Neuronal stem cell (in vitro differentiated cells): ENCODE measurements at regions not wholly inside any gene's neighbourhood (a gene's known extent, or its start where the extent isn't known, plus 50 kb on each side); places are given as distances from the start of the nearest gene placed in this dataset.

ENCODE experiments used
- DNase-seq: peaks from one replicate; pipeline ENCODE4 v3.0.0-alpha.2; 2013; ENCODE audit warnings: low spot score
- H2AFZ ChIP-seq: one replicate; pipeline ENCODE4 v1.6.1; 2013; ENCODE audit warnings: mild to moderate bottlenecking, low read length, inconsistent platforms
- H2AK5ac ChIP-seq: 2 replicates; pipeline ENCODE4 v1.6.1; 2013; ENCODE audit warnings: low read depth, mild to moderate bottlenecking, inconsistent platforms, low read length, moderate library complexity, mixed read lengths
- H2BK120ac ChIP-seq: 2 replicates; pipeline ENCODE4 v1.6.1; 2013; ENCODE audit warnings: low read depth, mild to moderate bottlenecking, inconsistent platforms, low read length, moderate library complexity, mixed read lengths
- H2BK12ac ChIP-seq: one replicate; pipeline ENCODE4 v1.6.1; 2013; ENCODE audit warnings: low read length, inconsistent platforms
- H2BK15ac ChIP-seq: 2 replicates; pipeline ENCODE4 v1.6.1; 2013; ENCODE audit warnings: mild to moderate bottlenecking, low read length, inconsistent platforms, mixed read lengths
- H2BK5ac ChIP-seq: one replicate; pipeline ENCODE4 v1.6.1; 2013; ENCODE audit warnings: inconsistent platforms, mild to moderate bottlenecking, low read length, moderate library complexity
- H3K14ac ChIP-seq: one replicate; pipeline ENCODE4 v1.6.1; 2013; ENCODE audit warnings: low read length, inconsistent platforms
- H3K18ac ChIP-seq: 2 replicates; pipeline ENCODE4 v1.6.1; 2013; ENCODE audit warnings: low read length, inconsistent platforms
- H3K23ac ChIP-seq: 2 replicates; pipeline ENCODE4 v1.6.1; 2013; ENCODE audit warnings: low read depth, mild to moderate bottlenecking, mixed read lengths, low read length, inconsistent platforms; ENCODE audit not compliant: poor library complexity
- H3K27ac ChIP-seq: replicated peaks from 3 replicates; pipeline ENCODE4 v1.5.1; 2013; ENCODE audit warnings: low read length, inconsistent platforms
- H3K27me3 ChIP-seq, 3 experiments: 2 replicates each; pipeline ENCODE4 v1.6.1; 2013; ENCODE audit warnings: low read length in 3 of 3, mild to moderate bottlenecking in 2 of 3, inconsistent platforms in 1 of 3, low read depth in 1 of 3, mixed read lengths in 1 of 3, moderate library complexity in 1 of 3; ENCODE audit not compliant: control insufficient read depth in 3 of 3, insufficient read depth in 3 of 3
- H3K36me3 ChIP-seq, 2 donors: replicated peaks in 1 of 2; 2 replicates each; pipeline ENCODE4 v1.6.1; 2013; ENCODE audit warnings: low read length in 2 of 2; ENCODE audit not compliant: control insufficient read depth in 2 of 2, insufficient read depth in 2 of 2
- H3K4ac ChIP-seq: 2 replicates; pipeline ENCODE4 v1.6.1; 2013; ENCODE audit warnings: inconsistent platforms, mild to moderate bottlenecking, low read length, moderate library complexity
- H3K4me1 ChIP-seq, 2 donors: 1 replicate in 1 of 2; 2 replicates in 1 of 2; pipeline ENCODE4 v1.6.1; 2013; ENCODE audit warnings: low read length in 2 of 2, low read depth in 1 of 2; ENCODE audit not compliant: control insufficient read depth in 2 of 2, insufficient read depth in 1 of 2
- H3K4me2 ChIP-seq: one replicate; pipeline ENCODE4 v1.6.1; 2013; ENCODE audit warnings: mild to moderate bottlenecking, low read length, inconsistent platforms; ENCODE audit not compliant: insufficient read depth, poor library complexity, severe bottlenecking
- H3K4me3 ChIP-seq, 2 donors: 2 replicates each; pipeline ENCODE4 v1.5.1; 2013; ENCODE audit warnings: low read length in 2 of 2, mild to moderate bottlenecking in 2 of 2, inconsistent platforms in 1 of 2, moderate library complexity in 1 of 2
- H3K79me1 ChIP-seq: one replicate; pipeline ENCODE4 v1.6.1; 2013; ENCODE audit warnings: low read depth, mild to moderate bottlenecking, inconsistent platforms, low read length, moderate library complexity
- H3K9ac ChIP-seq: one replicate; pipeline ENCODE4 v1.6.1; 2013; ENCODE audit warnings: mild to moderate bottlenecking, low read depth, low read length, inconsistent platforms; ENCODE audit not compliant: poor library complexity
- H3K9me3 ChIP-seq, 2 donors: replicated peaks in 1 of 2; 2 replicates each; pipeline versions ENCODE3 to v1.6.1; 2013; ENCODE audit warnings: low read length in 2 of 2, mild to moderate bottlenecking in 2 of 2, inconsistent platforms in 1 of 2, low read depth in 1 of 2, mixed read lengths in 1 of 2, moderate library complexity in 1 of 2; ENCODE audit not compliant: control insufficient read depth in 2 of 2, insufficient read depth in 1 of 2
- H4K8ac ChIP-seq: one replicate; pipeline ENCODE4 v1.6.1; 2013; ENCODE audit warnings: low read depth, mild to moderate bottlenecking, inconsistent platforms, low read length, moderate library complexity
- H4K91ac ChIP-seq: one replicate; pipeline ENCODE4 v1.6.1; 2013; ENCODE audit warnings: low read length, low read depth, mild to moderate bottlenecking, inconsistent platforms; ENCODE audit not compliant: poor library complexity
- WGBS, 2 donors: extraction: QIAGEN DNeasy Blood & Tissue Kit; methylation state at CpG; one replicate each; pipeline ENCODE4 v1.1.7; 2013; ENCODE audit warnings: missing lambda C conversion rate in 2 of 2, mixed read lengths in 1 of 2; ENCODE audit not compliant: insufficient read length in 2 of 2, insufficient replicate concordance in 1 of 2; ENCODE audit errors: extremely low coverage in 2 of 2; 5-methylcytosine and 5-hydroxymethylcytosine counted together

GRCh38 chr21:34022627-34023335 lies 50.6 kb upstream of the MRPS6 start:
- Histone ChIP-seq H4K8ac (no peak overlapping the region), H3K79me1 (no peaks in the 10 kb centered on the region), H3K18ac (no peak overlapping the region), H3K9me3 (peaks cover 0 to 2% of the 10 kb centered on the region in 2 donors), H3K4me3 (no peak overlapping the region), H3K23ac (no peak overlapping the region), H3K14ac (no peak overlapping the region), H3K27ac (peak overlapping the region; percentile 24), H2BK15ac (no peak overlapping the region), H3K9ac (no peak overlapping the region), H3K4me2 (no peak overlapping the region), H2BK12ac (no peak overlapping the region), H3K4ac (no peak overlapping the region), H2BK5ac (no peak overlapping the region), H4K91ac (no peak overlapping the region), H3K27me3 (no peaks in the 10 kb centered on the region), H2AK5ac (no peak overlapping the region), H2BK120ac (no peak overlapping the region), H3K4me1 (peaks cover 6 to 7% of the 10 kb centered on the region in 2 donors), H3K36me3 (no peaks in the 10 kb centered on the region), H2AFZ (no peak overlapping the region)
- WGBS, 2 donors = no CpG with 5 or more reads among the region's 3 CpGs
- no peak for DNase-seq

DNA sequence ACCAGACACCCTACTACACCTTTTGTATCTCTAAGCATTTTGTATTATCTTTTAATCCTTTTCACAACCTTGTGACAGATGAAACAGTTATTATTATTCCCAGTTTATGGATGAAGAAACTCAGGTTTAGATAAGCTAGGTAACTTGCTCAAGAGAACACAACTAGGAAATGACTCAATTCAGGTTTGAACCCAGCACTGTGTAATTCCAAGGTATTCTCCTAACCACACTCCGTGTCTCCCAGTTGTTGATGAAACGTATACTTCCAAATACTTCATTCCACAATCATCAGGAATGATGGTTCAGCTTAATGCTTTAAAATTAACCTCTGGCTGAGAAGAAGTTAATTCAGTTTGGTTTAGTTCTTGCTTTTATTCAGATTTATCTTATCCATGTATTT lies 51.7 kb upstream of the MRPS6 start:
- H2AFZ ChIP-seq = no peak overlapping the region
- H4K91ac ChIP-seq = no peak overlapping the region
- no peak overlapping the region for H2BK12ac ChIP-seq
- no peak overlapping the region for H3K27ac ChIP-seq
- no peaks in the 10 kb centered on the region for H3K79me1 ChIP-seq
- peaks cover 0 to 6% of the 10 kb centered on the region in 2 donors for H3K9me3 ChIP-seq
- no peak overlapping the region for H2BK5ac ChIP-seq
- no peak overlapping the region for H3K14ac ChIP-seq
- H3K4me3 ChIP-seq = no peak overlapping the region
- no peaks in the 10 kb centered on the region for H3K27me3 ChIP-seq
- no peaks in the 10 kb centered on the region for H3K36me3 ChIP-seq
- no peak for DNase-seq
- no peak overlapping the region for H3K4me2 ChIP-seq
- no peak overlapping the region for H4K8ac ChIP-seq
- H3K9ac ChIP-seq = no peak overlapping the region
- H2BK120ac ChIP-seq = no peak overlapping the region
- H2BK15ac ChIP-seq = no peak overlapping the region
- peaks cover 6 to 7% of the 10 kb centered on the region in 2 donors for H3K4me1 ChIP-seq
- H3K23ac ChIP-seq = no peak overlapping the region
- no CpG with 5 or more reads among the region's 2 CpGs for WGBS, 2 donors
- H3K18ac ChIP-seq = no peak overlapping the region
- H2AK5ac ChIP-seq = no peak overlapping the region
- H3K4ac ChIP-seq = no peak overlapping the region

GRCh38 chr21:34020983-34021553 lies 52.3 kb upstream of the MRPS6 start:
- no peak for DNase-seq
- Histone ChIP-seq H2BK15ac (no peak overlapping the region), H3K4me3 (no peak overlapping the region), H3K27me3 (no peaks in the 10 kb centered on the region), H3K9me3 (peaks cover 0 to 6% of the 10 kb centered on the region in 2 donors), H3K23ac (no peak overlapping the region), H3K27ac (no peak overlapping the region), H2BK5ac (no peak overlapping the region), H2BK12ac (no peak overlapping the region), H3K18ac (no peak overlapping the region), H2BK120ac (no peak overlapping the region), H4K91ac (no peak overlapping the region), H3K4me1 (peaks cover 6 to 7% of the 10 kb centered on the region in 2 donors), H3K4me2 (no peak overlapping the region), H2AK5ac (no peak overlapping the region), H4K8ac (no peak overlapping the region), H3K9ac (no peak overlapping the region), H3K79me1 (no peaks in the 10 kb centered on the region), H3K36me3 (no peaks in the 10 kb centered on the region), H3K14ac (no peak overlapping the region), H2AFZ (no peak overlapping the region), H3K4ac (no peak overlapping the region)
- no CpG with 5 or more reads among the region's 4 CpGs for WGBS, 2 donors

DNA sequence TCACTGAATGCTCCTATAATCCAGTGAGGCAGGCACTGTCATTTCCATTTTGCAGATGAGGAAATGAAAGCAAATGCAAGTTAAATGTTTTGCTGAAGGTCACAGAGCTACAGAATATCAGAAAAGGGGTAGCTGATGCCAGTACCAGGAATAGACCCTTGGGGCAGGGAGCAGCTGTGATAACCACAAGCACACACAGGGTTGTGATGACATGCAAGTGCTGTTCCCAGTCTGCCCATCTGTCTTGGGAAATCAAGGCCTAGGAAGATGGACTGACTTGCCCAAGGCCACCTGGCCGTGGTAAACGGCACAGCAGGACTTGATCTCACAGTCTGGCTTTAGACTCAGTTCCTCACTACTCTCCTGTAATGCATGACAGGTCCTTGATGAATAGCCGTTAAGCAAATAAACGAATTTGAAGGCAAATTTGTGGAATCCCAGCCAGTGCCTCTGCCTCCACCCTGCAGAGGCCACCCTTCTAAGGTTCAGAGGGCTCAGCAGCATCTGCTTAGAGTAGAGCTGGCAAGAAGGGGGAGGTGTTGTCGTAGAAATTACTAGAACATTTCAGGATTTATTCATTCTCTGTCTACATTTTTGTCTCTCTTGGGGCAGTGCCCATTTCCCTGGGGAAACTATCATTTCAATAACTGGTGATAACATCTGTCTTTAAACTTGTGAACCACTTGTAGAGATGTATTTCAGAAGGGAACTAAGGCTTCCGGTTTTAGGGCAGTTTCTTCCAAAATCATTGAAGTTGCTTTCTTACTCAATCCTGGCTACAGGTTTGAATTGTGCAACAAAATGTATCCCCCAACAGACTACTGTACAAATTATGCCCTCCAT lies 53.2 kb upstream of the MRPS6 start:
- H3K36me3 ChIP-seq = no peaks in the 10 kb centered on the region

More for the DNA sequence above, 53.2 kb upstream of the MRPS6 start:
- Histone ChIP-seq H3K9ac (no peak overlapping the region), H3K23ac (no peak overlapping the region), H2BK5ac (no peak overlapping the region), H3K27me3 (no peaks in the 10 kb centered on the region), H3K4me3 (no peak overlapping the region), H3K4ac (no peak overlapping the region), H3K4me1 (peaks cover 6 to 7% of the 10 kb centered on the region in 2 donors), H2BK120ac (no peak overlapping the region), H3K14ac (no peak overlapping the region), H3K27ac (no peak overlapping the region), H3K4me2 (no peak overlapping the region), H4K8ac (no peak overlapping the region), H2BK12ac (no peak overlapping the region), H3K79me1 (no peaks in the 10 kb centered on the region), H3K18ac (peak overlapping the region; percentile 2), H4K91ac (no peak overlapping the region), H2AFZ (no peak overlapping the region), H2BK15ac (no peak overlapping the region), H3K9me3 (peaks cover 0 to 6% of the 10 kb centered on the region in 2 donors), H2AK5ac (no peak overlapping the region)
- no CpG with 5 or more reads among the region's 6 CpGs for WGBS, 2 donors
- DNase-seq = no peak
